GM19238 (cell line): ENCODE measurements at regions not wholly inside any gene's neighbourhood (a gene's known extent, or its start where the extent isn't known, plus 50 kb on each side); places are given as distances from the start of the nearest gene placed in this dataset.
A peak's percentile ranks its signal among the peaks of the same experiment; 100 is the strongest.
"Not testable (repeated sequence)": the region's sequence is repeated elsewhere in the genome, so short reads cannot be mapped to it uniquely, and the experiment has no call there.

Experiments
- DNase-seq: peaks from one replicate; pipeline ENCODE4 v3.0.0; 2011; ENCODE audit warnings: low spot score; ENCODE audit not compliant: insufficient read length

DNA sequence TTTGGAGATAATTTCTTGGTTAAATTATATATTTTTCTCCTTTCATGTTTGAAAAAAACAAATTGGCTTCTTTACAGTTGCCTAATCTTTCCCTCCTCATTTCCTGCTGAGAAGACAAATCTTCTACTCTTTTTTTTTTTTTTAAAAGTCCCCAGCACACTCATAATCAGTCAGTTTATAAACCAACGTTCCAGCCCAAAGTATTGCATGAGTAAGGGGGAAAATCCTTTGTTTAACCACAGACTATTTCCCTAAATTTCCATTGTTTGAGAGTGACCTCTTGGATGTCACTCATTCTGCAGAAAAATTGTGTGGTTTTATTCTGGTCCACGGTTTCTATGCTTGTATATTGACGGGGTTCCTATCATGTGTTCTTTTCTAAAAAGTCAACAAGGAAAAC, 55.1 kb upstream of the TLR4 start:
- DNase-seq: no peak

DNA sequence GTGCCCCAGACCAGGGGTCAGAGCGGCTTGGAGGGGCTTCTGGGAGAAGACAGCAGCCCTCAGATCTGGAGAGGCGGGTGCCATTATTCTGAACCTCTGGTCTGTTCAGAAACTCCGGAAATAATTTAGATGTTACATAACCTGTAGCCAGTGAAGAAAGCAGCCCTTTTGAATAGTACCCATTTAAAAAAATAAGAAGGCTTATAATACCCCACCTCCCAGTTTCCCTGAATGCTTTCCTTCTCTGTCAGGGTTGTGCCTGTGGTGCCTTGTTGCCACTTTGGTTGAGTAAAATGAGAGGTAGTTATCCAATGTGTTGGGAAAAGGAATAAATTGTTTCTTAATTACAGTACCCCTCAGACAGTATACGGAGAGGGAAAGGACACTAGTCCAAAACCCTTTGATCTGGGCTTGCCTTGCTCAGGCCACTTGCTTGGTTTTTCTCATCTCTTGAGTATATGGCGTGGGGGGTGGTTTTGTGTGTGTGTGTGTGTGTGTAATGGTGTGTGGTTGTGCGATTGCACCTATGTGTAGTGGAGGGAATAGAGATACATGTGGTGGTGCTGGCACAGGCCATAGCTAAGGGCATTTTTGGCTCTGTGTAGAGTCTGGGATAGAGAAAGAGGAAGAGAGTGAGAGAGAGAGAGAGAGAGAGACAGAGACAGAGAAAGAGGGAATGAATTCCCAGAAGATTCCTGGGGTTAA, 59.1 kb upstream of the TLR4 start:
- no peak for DNase-seq

DNA sequence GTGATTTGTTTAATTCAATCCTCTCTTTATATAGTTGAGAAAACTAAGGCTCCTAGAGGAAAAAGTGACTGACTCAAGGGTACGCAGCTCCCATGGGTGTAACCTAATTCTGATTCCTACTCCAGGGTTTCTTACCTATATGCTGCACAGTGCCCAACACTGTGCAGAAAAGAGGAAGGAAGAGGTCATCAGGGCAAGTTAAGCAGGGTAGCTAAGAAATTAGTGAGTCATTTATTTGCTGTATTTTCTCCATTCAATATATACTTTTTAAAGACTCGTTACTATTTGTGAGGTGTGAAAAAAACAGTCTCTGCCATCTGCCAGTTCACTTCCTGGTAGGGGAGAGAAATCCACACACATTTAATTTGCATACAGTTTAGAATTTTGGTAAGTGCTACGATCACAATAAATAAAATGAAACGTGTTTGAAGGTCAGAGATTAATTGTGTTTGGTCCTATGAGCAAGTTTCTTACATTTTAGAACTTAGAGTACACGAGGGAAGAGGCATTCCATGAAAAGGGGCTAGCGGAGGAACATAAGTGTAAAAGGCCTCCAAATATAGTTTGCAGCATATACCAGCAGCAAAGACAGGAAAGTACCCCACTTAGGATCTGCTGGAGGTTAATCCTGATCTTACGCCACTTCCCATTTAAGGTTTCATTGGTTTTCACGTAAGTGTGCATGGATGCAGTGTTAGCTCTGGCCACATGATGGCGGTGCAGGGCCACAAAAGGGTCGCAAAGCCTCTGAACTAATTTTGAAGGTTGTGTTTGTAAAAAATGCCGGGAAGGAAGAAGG, 59.9 kb upstream of the TLR4 start:
- peak; percentile 33 for DNase-seq

DNA sequence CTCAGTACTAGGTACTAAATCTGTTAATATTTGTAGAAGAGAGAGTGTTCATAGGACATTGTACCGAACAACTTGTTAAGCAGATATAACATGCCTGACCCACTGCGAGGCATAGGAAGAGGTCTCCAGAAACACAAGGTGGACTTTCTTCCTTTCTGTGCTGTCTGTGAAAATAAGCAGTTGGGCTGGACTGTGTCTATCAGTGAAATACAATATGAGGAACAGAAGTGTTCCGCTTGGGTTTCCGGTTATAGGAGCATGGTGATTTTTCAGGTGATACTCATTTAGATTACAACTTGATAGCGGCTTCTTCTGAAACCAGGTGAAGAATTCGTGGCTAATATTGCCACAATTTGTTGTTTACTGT, 60.9 kb upstream of the TLR4 start:
- DNase-seq: no peak

DNA sequence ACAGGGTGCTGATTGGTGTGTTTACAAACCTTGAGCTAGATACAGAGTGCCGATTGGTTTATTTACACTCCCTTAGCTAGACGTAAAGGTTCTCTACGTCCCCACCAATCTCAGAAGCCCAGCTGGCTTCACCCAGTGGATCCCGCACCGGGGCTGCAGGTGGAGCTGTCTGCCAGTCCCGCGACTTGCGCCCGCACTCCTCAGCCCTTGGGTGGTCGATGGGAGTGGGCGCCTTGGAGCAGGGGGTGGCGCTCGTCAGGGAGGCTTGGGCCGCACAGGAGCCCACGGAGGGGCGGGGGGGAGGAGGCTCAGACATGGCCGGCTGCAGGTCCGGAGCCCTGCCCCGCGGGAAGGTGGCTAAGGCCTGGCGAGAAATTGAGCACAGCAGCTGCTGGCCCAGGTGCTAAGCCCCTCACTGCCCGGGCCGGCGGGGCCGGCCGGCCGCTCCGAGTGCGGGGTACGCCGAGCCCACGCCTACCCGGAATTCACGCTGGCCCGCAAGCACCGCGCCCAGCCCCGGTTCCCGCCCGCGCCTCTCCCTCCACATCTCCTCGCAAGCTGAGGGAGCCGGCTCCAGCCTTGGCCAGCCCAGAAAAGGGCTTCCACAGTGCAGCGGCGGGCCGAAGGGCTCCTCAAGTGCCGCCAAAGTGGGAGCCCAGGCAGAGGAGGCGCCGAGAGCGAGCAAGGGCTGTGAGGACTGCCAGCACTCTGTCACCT, 61.5 kb upstream of the TLR4 start:
- not testable (repeated sequence) for DNase-seq

DNA sequence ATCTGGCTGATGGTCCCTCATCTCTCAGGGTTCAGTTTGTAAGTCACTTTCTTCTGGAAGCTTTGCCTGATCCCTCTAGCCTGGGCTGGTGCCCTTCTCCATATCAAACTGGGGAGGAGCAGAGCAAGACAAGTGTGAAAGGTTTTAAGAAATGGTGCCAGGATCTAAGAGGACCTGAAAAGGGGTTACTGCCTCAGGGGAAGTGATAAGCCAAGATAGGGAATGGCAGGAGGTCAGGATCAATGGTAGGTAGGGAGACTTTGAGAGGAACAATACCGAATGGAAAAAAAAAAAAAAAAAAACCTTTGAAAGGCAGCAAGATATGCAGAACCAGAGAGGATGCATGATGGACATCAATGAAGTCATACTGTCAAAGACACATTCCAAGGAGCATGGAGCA, 67.5 kb upstream of the TLR4 start:
- no peak for DNase-seq

DNA sequence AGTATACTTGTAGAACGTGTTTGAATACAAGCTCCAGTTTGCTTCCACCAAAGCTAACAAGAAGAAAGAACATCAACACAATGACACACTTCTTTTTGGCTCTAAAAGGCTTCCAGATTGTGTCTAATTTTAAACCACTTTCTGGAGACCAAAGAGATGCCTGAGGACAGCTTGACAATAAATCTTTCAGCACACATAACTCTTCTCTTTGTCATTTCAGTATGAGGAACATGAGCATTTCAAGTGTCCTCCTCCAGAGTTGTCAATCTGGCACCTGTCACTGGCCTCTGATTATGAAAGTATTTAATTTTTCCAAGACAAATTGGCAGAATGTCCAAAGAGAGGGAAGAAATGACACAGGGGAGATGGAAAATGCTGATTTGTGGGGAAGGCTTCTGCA, 79.0 kb upstream of the TLR4 start:
- no peak for DNase-seq

DNA sequence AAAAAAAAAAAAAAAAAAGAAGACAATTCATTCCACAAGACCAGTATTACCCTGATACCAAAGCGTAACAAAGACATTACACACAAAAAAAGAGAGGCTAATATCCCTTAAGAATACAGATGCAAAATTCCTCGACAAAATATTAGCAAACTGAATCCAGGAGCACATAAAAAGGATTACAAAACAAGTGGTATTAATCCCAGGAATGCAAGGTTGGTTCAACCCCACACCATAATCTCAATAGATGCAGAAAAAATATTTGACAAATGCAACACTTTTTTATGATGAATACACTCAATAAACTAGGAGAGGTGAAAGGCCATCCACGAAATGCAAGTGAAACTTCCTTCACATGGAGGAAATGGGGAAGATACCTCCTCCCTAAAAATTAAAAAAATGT, 80.1 kb upstream of the TLR4 start:
- DNase-seq: no peak

DNA sequence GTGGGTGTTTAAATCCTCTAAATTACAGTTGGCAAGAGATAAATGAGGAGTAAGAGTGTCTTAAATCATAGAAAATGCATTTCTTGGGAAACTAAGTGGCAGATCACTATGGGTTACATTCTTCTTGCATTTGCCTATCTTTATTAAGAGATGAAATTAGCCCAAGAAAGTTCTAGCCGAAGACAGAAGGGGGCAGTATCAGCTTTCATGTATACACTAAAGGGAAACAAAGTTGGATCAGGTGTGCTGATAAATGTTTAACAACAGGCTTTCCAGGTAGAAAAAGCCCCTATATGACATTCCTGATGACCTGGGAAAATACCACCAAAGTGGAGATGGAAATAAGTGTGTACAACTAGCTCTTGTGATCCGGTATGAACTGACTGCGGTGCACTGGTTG, 81.9 kb upstream of the TLR4 start:
- no peak for DNase-seq

DNA sequence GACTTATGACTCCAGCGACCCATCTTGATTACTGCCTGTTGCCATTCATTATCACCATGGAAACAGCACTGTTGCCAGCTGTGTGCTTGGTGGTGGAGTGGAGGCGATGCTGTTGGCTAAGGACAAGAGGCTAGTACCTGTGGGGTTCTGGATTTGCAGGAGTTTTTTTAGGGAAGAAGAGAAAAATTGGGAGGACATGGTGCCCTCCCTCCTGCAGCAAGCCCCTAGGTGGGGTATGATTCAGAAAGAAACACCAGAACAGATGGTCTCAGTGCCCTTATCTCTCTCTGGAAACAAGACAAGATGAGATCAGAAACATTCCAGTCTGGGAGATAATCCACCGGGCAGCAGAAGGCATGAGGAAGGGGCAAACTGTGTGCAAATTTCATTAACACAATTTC, 87.8 kb upstream of the TLR4 start:
- DNase-seq: no peak

DNA sequence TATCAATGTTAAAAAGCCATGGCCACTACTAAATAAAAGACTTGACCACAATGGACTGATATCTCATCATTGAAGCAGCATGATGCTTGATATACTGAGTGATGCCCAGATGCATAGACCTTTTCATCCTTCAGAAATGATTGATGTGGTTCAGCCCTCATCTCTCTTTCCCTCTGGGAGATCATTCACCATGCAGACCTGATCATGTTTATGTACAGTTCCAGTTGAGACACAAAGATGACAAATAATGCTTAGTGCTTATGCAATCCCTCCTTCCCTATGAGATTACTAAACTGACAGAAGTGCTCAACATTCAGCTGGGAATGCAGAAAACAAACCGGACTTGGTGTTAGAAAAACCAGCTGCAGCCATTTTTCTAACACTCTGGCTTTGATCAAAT, 91.9 kb upstream of the TLR4 start:
- no peak for DNase-seq

DNA sequence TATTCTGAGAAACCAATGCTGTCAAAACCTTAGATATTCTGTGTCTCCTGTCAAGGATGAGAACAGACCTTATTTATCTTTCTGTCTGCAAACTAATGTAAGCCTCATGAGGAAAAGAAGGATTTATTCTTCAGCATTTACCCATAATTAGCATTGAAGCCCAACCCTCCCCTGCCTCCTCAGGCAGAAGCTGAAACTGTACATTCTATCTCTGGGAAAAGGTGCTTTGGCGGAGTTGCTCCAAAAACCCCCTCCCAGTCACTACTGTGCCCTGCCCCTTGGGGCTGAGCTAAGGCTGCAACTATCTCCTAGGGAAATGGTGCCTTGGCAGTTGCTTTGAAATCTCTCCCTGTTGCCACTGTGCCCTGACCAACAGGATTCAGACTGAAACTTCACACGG, 106.2 kb upstream of the TLR4 start:
- DNase-seq: no peak

DNA sequence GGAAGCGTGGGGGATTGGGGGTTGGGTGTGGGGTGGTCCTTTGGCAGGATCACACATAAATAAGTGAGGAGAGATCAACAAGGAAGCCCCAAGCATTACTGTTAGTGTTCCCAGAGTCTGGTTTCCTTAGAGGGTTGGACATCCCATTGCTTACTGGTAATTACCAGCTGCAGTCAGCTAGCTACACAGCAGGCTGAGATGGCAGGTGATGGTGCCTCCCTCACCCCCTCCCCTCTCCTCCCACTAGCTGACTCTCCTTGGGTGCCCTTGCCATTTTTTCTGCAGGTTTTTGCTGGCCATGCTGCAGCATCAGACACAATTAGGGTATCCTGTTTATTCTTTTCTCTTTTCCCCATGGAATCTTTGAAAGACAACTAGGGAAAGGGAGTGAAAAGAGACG, 107.5 kb upstream of the TLR4 start:
- no peak for DNase-seq

DNA sequence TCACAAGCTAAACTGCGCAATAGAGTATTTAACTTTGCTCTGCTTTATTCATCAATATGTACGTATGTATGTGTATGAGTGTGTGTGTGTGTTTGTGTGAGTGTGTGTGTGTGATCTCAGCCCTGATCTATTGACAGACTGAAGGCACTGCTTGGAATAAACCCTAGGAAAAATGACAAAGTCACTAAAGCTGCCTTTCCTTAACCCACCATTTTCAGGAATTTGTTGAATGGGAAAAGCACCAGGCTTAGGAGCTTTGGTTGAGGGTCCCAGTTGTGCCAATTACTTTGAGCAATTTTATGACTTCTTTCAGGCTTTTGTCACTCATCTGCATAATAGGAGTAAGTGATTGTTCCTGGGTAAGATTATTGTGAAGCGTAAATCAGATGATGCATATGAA, 108.6 kb upstream of the TLR4 start:
- no peak for DNase-seq

DNA sequence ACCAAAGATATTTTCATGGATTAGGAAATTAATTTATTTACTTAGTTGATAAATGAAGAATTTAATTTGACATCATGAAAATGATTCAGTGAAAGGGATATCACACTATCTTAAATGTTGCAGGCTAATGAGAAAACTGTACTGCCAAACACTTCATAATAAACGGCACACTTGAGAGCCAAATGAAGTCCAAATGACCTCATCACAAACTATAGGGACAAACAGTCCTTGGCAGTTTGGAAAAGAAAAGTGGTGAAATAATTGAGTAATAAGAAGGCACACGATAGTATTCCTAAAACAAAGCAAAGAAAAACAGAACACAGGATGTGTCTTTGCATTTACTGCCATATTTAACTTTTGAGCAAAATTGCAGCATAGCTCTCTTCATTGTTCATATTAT, 116.9 kb upstream of the TLR4 start:
- DNase-seq: no peak

DNA sequence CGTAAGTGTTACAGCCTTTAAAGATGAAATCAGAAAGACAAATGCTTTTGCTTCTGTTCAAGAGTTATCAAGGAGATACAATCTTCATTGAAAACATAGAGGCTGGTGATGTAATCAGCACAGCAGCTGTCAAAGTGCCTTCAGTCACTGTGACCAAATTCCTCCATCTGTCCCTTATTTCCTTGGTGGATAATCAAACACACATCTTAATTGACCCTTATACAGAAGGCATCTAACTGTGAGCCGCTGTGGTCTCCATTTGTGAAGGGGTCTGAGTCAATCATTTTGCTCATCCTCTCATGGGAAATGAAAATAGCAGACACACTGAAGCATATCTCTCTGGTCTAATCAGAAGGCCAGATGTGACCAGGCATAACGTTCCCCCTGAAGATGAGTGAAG, 130.1 kb upstream of the TLR4 start:
- DNase-seq: no peak

DNA sequence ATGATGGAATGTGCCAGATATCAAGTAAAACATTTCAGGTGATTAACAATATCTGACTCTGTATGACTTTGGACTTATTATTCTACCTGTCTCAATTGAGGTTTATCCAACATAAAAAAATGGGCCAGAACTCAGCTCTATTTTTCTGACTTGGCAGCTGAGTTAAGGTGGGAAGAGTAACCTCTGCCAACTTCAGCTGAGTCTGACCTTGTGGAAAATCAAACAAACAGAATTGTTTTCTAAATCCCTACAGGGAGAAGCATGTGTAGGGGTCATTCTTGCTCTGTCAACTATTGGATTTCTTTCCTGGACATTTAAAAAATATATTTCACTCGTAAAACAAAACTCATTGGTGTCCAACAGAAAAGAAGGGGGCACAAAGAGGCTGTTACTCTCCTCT, 139.4 kb upstream of the TLR4 start:
- DNase-seq: no peak

DNA sequence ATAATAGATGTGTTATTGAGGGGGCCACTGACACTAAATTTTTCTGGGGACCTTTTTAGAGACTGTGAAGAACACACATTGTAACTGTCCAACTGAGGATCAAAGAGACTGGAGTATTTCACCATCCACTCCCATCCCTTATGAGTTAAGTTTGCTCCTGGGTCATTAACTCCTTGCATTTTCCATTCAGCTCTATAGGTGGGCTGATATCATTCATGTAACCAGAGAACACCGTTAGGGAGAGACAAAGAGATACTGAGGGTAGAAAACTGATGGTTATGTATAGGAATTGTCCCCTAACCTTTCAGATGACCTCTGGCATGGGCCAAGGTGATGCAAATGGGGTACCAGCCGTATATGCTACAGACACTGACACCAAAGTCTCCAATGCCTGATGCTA, 142.4 kb upstream of the TLR4 start:
- DNase-seq: no peak

DNA sequence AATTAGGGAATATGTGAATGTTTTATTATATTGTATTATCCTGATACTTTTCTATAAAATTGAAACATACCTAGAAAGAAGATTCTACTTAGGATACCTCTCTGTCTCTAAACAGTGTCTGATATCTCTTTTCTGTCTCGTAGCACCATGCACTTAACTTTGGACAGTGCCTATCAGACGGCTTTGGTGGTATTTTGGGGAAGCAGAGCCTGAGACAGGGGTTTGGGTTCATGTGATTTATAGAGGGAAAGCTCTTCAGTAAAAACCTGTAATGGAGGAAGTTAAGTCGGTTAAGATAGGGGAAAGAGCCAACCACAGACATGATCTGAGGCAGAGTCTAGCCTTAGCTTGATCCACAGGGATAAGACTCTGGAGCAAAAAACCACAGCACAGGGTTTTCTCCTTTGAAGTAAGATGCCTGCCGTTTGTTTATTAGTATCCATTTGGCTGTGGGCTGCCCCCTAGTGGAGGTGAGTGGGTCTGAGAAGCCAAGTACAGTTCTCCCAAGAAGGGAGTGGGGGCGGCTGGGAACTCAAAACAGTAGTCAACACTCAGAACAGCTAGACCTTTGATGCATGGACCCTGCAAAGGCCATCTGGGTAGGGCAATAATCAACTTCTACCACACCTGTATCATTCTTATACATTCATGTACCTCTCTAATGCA, 141.2 kb upstream of the ASTN2 start:
- DNase-seq: peak; percentile 16

DNA sequence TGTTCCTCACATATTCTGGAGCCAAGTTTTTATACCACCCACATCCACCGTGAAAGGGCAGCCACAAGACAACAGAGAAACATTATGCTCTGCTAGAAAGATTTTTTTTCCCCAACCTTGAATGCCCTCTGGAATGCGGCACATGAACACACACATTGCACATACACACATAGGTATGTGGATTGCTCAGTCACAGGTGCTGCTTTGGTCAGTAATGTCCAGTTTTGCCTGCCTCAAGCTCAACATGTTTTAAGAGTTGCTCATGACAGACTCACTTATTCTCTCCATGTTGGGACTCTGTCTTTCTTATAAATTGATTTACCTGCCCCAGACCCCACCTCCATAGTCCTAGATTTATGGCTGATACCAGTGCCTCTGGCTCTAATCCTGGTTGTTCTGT, 138.0 kb upstream of the ASTN2 start:
- DNase-seq: no peak

DNA sequence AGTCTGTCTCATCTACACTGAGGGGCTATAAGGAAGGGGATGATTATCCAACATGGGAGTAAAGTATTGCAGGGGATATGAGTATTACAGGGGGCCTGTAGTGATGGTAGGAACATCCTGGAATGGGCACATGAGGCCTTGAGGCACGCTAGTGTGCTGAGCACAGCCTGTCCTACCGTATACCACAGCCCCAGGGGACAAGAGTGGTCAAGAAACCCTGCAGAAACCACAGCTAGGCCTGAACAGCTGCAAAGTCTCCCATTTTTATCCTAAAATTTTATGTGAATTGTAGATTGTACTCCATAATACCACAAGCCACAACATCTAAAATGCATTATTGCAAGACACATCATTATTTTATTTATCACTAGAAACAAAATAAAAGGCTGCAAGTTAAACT, 136.3 kb upstream of the ASTN2 start:
- DNase-seq: no peak

DNA sequence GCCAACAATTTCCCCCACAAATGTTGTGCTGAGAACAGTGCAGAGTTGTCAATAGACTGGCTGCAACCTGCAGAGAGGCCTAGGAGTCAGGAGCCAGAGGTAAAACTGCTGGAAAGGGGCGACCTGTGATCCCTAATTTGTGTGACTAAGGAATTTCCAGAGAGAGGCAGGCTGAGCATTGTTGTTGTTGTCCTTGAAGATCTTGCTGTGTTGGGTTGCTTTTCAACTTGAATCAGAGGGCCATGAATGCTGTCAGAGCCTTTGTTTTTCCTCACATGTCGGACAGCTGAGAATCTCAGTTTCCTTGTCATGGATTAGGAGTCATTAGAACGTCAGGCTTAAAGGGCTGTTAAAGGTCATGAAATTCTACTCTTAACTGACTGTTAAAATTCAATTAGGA, 134.6 kb upstream of the ASTN2 start:
- DNase-seq: no peak
